SK-N-SH (cell line): ENCODE measurements at regions not wholly inside any gene's neighbourhood (a gene's known extent, or its start where the extent isn't known, plus 50 kb on each side); places are given as distances from the start of the nearest gene placed in this dataset.

Experiments
- CTCF ChIA-PET: fragments of 300-600, 350-600 bp; formaldehyde crosslinking; extraction: SDS; loops from one replicate; lab custom pipeline; 2021; lab: Yijun Ruan, JAX
- POLR2A ChIA-PET: fragments of 350-600 bp; sonication (Branson Sonifier 250); formaldehyde crosslinking; extraction: SDS; loops from one replicate; lab custom pipeline; 2020; ENCODE audit warnings: antibody characterized with exemption, inconsistent platforms; lab: Yijun Ruan, JAX
- DNase-seq: peaks from one replicate; pipeline ENCODE4 v3.0.0; 2012
- H2AFZ ChIP-seq: fragments of 200-600 bp; sonication (generic); 2 replicates; pipeline ENCODE4 v1.8.1; 2016; ENCODE audit warnings: antibody characterized with exemption, mild to moderate bottlenecking, low read depth
- H3F3A ChIP-seq: fragments of 200-600 bp; sonication (generic); replicated peaks from 2 replicates; pipeline ENCODE3; 2016; ENCODE audit warnings: antibody characterized with exemption, mild to moderate bottlenecking; ENCODE audit not compliant: insufficient read depth
- H3K27ac ChIP-seq, 2 experiments: fragments of 200-500 bp in 1 of 2; fragments of 200-600 bp in 1 of 2; sonication (Bioruptor generic) in 1 of 2; sonication (generic), shearing (Covaris generic) in 1 of 2; 2 replicates each; pipeline versions ENCODE4 v1.5.1 to v1.6.1; 2014 to 2016; ENCODE audit warnings: low read depth in 2 of 2, inconsistent platforms in 1 of 2, low read length in 1 of 2, mild to moderate bottlenecking in 1 of 2, mixed read lengths in 1 of 2
- H3K27me3 ChIP-seq: fragments of 200-600 bp; sonication (generic), shearing (Covaris generic); 2 replicates; pipeline ENCODE4 v1.6.1; 2016; ENCODE audit warnings: mixed run types; ENCODE audit not compliant: insufficient read depth
- H3K36me3 ChIP-seq, 2 experiments: fragments of 200-500 bp in 1 of 2; fragments of 200-600 bp in 1 of 2; sonication (Bioruptor generic) in 1 of 2; sonication (generic) in 1 of 2; replicated peaks in 1 of 2; 2 replicates each; pipeline versions ENCODE3 to v1.5.1; 2014 to 2016; ENCODE audit warnings: low read length in 1 of 2, mild to moderate bottlenecking in 1 of 2; ENCODE audit not compliant: insufficient read depth in 2 of 2, control insufficient read depth in 1 of 2
- H3K4me1 ChIP-seq, 2 experiments: fragments of 200-500 bp in 1 of 2; fragments of 200-600 bp in 1 of 2; sonication (Bioruptor generic) in 1 of 2; sonication (generic), shearing (Covaris generic) in 1 of 2; 2 replicates each; pipeline versions ENCODE4 v1.5.1 to v1.6.1; 2014 to 2016; ENCODE audit warnings: low read depth in 1 of 2, low read length in 1 of 2, mixed run types in 1 of 2; ENCODE audit not compliant: insufficient read depth in 2 of 2, control insufficient read depth in 1 of 2
- H3K4me2 ChIP-seq: fragments of 200-600 bp; sonication (generic), shearing (Covaris generic); 2 replicates; pipeline ENCODE4 v1.6.1; 2017; ENCODE audit warnings: mixed run types
- H3K4me3 ChIP-seq, 2 experiments: fragments of 200-500 bp in 1 of 2; fragments of 200-600 bp in 1 of 2; sonication (Bioruptor generic) in 1 of 2; sonication (generic), shearing (Covaris generic) in 1 of 2; 2 replicates each; pipeline versions ENCODE4 v1.5.1 to v1.8.1; 2014 to 2016; ENCODE audit warnings: low read depth in 2 of 2, inconsistent platforms in 1 of 2, low read length in 1 of 2, mild to moderate bottlenecking in 1 of 2, mixed read lengths in 1 of 2, moderate library complexity in 1 of 2
- H3K79me2 ChIP-seq: fragments of 200-600 bp; sonication (generic); 2 replicates; pipeline ENCODE4 v1.8.1; 2017; ENCODE audit warnings: mild to moderate bottlenecking; ENCODE audit not compliant: insufficient read depth
- H3K9ac ChIP-seq: fragments of 200-600 bp; sonication (generic); 2 replicates; pipeline ENCODE4 v1.6.1; 2017; ENCODE audit warnings: mixed run types
- H3K9me2 ChIP-seq: fragments of 200-600 bp; sonication (generic); 2 replicates; pipeline ENCODE4 v1.6.1; 2017; ENCODE audit warnings: mixed run types
- H3K9me3 ChIP-seq: fragments of 200-600 bp; sonication (generic); 2 replicates; pipeline ENCODE4 v1.6.1; 2017; ENCODE audit warnings: mixed run types, mild to moderate bottlenecking, moderate library complexity
- H4K20me1 ChIP-seq: fragments of 200-600 bp; sonication (generic); 2 replicates; pipeline ENCODE4 v1.6.1; 2017; ENCODE audit warnings: mild to moderate bottlenecking, mixed run types; ENCODE audit not compliant: insufficient read depth
- CHD2 ChIP-seq: fragments of 150-350 bp; IDR thresholded peaks from 2 replicates; pipeline ENCODE4 v1.6.1; 2018; ENCODE audit warnings: low read length; ENCODE audit not compliant: partially characterized antibody
- EP300 ChIP-seq, 2 experiments: IDR thresholded peaks; 2 replicates each; pipeline versions ENCODE4 v1.4.0 to v1.6.1; 2012; ENCODE audit warnings: borderline replicate concordance in 1 of 2, low read depth in 1 of 2, low read length in 1 of 2
- FOSL2 ChIP-seq: IDR thresholded peaks from 2 replicates; pipeline ENCODE4 v1.4.0; 2012; ENCODE audit warnings: low read depth, mild to moderate bottlenecking, moderate library complexity, borderline replicate concordance
- GABPA ChIP-seq: IDR thresholded peaks from 2 replicates; pipeline ENCODE4 v1.4.0; 2012; ENCODE audit warnings: low read depth, mild to moderate bottlenecking
- GATA2 ChIP-seq: sonication (generic); formaldehyde crosslinking; IDR thresholded peaks from 2 replicates; pipeline ENCODE4 v1.5.0; 2020; ENCODE audit warnings: mild to moderate bottlenecking, missing genetic modification reagents
- NFIC ChIP-seq: IDR thresholded peaks from 2 replicates; pipeline ENCODE4 v1.4.0; 2012; ENCODE audit warnings: borderline replicate concordance
- NRF1 ChIP-seq: IDR thresholded peaks from 2 replicates; pipeline ENCODE4 v1.6.1; 2012; ENCODE audit warnings: low read depth, mild to moderate bottlenecking, low read length
- RAD21 ChIP-seq: IDR thresholded peaks from 2 replicates; pipeline ENCODE4 v1.6.1; 2012; ENCODE audit warnings: mild to moderate bottlenecking, low read length
- RCOR1 ChIP-seq: fragments of 150-350 bp; IDR thresholded peaks from 2 replicates; pipeline ENCODE4 v1.6.1; 2017; ENCODE audit warnings: antibody characterized with exemption, low read length
- RXRA ChIP-seq: IDR thresholded peaks from 2 replicates; pipeline ENCODE4 v1.4.0; 2012; ENCODE audit warnings: low read depth, mild to moderate bottlenecking, borderline replicate concordance
- SIN3A ChIP-seq: IDR thresholded peaks from 2 replicates; pipeline ENCODE4 v1.6.1; 2012; ENCODE audit warnings: low read depth, mild to moderate bottlenecking, low read length, moderate library complexity, borderline replicate concordance
- TAF1 ChIP-seq: IDR thresholded peaks from 2 replicates; pipeline ENCODE4 v1.6.1; 2012; ENCODE audit warnings: low read depth, mild to moderate bottlenecking, low read length, moderate library complexity, borderline replicate concordance
- TEAD4 ChIP-seq: IDR thresholded peaks from 2 replicates; pipeline ENCODE4 v1.4.0; 2012; ENCODE audit warnings: mild to moderate bottlenecking, borderline replicate concordance; ENCODE audit not compliant: insufficient read depth
- WGBS: methylation state at CpG from one replicate; pipeline ENCODE4 v1.1.6; 2017; ENCODE audit warnings: low lambda C conversion rate; 5-methylcytosine and 5-hydroxymethylcytosine counted together
- TF ChIP-seq, protein P1 (sequence below): IDR thresholded peaks from 2 replicates; pipeline ENCODE4; 2012
- TF ChIP-seq, protein P2 (sequence below): IDR thresholded peaks from 2 replicates; pipeline ENCODE4 v1.4.0; 2012; ENCODE audit warnings: low read depth, borderline replicate concordance
- TF ChIP-seq, protein P3 (sequence below): fragments of 200-600 bp; sonication (generic); IDR thresholded peaks from 2 replicates; pipeline ENCODE4 v1.6.1; 2017; ENCODE audit warnings: antibody characterized with exemption, mild to moderate bottlenecking, moderate library complexity
- TF ChIP-seq, protein P4 (sequence below): IDR thresholded peaks from 2 replicates; pipeline ENCODE4 v1.4.0; 2012; ENCODE audit warnings: low read depth, borderline replicate concordance
- TF ChIP-seq, protein P5 (sequence below): fragments of 150-350 bp; IDR thresholded peaks from 2 replicates; pipeline ENCODE4 v1.6.1; 2016; ENCODE audit warnings: mild to moderate bottlenecking, low read depth, low read length
- TF ChIP-seq, protein P6 (sequence below): IDR thresholded peaks from 2 replicates; pipeline ENCODE4 v1.4.0; 2012; ENCODE audit warnings: low read depth

DNA sequence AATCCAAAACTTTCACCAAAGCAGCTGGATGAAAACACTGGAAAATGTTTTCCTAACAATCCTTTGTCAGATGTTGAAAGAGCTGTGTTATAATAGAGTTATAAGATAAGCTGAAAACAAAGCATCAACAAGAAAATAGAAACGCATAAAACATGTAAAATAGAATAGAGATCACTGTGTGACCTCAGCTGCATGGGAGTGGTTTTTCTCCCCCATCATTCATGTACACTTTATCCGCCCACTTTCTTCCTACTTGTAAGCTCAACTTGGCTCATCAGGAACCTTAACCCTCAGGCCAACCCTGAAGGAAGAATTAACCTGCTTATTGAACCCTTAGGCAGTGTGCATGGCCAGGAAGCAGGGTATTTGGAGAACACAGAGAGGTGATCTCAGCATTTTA is 238.5 kb upstream of the PMFBP1 start:
- DNase-seq: no peak
- ChIA-PET CTCF (interaction anchor here (0.8 to 1.0 kb wide), 3 partner anchors 10 to 1816 kb away, joined by 3 to 5 read pairs (median 3); no protein-coding TSS in a partner anchor), POLR2A (no interaction called here)
- Histone ChIP-seq H3K36me3 (no peaks in the 10 kb centered on the region), H3K4me1 (no peaks in the 10 kb centered on the region), H3K9me2 (no peaks in the 10 kb centered on the region), H3K4me3 (no peak overlapping the region), H2AFZ (no peak overlapping the region), H3K9ac (no peak overlapping the region), H3K79me2 (no peaks in the 10 kb centered on the region), H3K4me2 (no peak overlapping the region), H3K9me3 (peaks cover 11% of the 10 kb centered on the region; the same call in 1 of the 2 replicates), H3F3A (no peaks in the 10 kb centered on the region), H3K27ac (no peak overlapping the region), H4K20me1 (no peaks in the 10 kb centered on the region), H3K27me3 (no peaks in the 10 kb centered on the region)
- 84% methylated on average over 2 of the region's 2 CpGs for WGBS
- TF ChIP-seq GATA2 (CRISPR knock-in tag): no peak
- TF ChIP-seq, protein P1, sequence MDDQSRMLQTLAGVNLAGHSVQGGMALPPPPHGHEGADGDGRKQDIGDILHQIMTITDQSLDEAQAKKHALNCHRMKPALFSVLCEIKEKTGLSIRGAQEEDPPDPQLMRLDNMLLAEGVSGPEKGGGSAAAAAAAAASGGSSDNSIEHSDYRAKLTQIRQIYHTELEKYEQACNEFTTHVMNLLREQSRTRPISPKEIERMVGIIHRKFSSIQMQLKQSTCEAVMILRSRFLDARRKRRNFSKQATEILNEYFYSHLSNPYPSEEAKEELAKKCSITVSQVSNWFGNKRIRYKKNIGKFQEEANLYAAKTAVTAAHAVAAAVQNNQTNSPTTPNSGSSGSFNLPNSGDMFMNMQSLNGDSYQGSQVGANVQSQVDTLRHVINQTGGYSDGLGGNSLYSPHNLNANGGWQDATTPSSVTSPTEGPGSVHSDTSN: no peak
- TF ChIP-seq CHD2: no peak
- no peak for TF ChIP-seq GABPA
- no peak for TF ChIP-seq RXRA
- no peak for TF ChIP-seq NRF1
- TF ChIP-seq NFIC: no peak
- TF ChIP-seq TAF1: no peak
- TF ChIP-seq RAD21: no peak
- no peak for TF ChIP-seq TEAD4
- no peak for TF ChIP-seq EP300 (IDR thresholded peaks at IDR 0.05; ENCODE audit: borderline replicate concordance in 1 of 2, low read depth in 1 of 2, low read length in 1 of 2)
- TF ChIP-seq FOSL2: no peak
- TF ChIP-seq SIN3A: no peak
- TF ChIP-seq, protein P2, sequence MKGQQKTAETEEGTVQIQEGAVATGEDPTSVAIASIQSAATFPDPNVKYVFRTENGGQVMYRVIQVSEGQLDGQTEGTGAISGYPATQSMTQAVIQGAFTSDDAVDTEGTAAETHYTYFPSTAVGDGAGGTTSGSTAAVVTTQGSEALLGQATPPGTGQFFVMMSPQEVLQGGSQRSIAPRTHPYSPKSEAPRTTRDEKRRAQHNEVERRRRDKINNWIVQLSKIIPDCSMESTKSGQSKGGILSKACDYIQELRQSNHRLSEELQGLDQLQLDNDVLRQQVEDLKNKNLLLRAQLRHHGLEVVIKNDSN: no peak
- TF ChIP-seq, protein P3, sequence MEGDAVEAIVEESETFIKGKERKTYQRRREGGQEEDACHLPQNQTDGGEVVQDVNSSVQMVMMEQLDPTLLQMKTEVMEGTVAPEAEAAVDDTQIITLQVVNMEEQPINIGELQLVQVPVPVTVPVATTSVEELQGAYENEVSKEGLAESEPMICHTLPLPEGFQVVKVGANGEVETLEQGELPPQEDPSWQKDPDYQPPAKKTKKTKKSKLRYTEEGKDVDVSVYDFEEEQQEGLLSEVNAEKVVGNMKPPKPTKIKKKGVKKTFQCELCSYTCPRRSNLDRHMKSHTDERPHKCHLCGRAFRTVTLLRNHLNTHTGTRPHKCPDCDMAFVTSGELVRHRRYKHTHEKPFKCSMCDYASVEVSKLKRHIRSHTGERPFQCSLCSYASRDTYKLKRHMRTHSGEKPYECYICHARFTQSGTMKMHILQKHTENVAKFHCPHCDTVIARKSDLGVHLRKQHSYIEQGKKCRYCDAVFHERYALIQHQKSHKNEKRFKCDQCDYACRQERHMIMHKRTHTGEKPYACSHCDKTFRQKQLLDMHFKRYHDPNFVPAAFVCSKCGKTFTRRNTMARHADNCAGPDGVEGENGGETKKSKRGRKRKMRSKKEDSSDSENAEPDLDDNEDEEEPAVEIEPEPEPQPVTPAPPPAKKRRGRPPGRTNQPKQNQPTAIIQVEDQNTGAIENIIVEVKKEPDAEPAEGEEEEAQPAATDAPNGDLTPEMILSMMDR: no peak
- TF ChIP-seq, protein P4, sequence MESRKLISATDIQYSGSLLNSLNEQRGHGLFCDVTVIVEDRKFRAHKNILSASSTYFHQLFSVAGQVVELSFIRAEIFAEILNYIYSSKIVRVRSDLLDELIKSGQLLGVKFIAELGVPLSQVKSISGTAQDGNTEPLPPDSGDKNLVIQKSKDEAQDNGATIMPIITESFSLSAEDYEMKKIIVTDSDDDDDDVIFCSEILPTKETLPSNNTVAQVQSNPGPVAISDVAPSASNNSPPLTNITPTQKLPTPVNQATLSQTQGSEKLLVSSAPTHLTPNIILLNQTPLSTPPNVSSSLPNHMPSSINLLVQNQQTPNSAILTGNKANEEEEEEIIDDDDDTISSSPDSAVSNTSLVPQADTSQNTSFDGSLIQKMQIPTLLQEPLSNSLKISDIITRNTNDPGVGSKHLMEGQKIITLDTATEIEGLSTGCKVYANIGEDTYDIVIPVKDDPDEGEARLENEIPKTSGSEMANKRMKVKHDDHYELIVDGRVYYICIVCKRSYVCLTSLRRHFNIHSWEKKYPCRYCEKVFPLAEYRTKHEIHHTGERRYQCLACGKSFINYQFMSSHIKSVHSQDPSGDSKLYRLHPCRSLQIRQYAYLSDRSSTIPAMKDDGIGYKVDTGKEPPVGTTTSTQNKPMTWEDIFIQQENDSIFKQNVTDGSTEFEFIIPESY: no peak
- TF ChIP-seq, protein P5, sequence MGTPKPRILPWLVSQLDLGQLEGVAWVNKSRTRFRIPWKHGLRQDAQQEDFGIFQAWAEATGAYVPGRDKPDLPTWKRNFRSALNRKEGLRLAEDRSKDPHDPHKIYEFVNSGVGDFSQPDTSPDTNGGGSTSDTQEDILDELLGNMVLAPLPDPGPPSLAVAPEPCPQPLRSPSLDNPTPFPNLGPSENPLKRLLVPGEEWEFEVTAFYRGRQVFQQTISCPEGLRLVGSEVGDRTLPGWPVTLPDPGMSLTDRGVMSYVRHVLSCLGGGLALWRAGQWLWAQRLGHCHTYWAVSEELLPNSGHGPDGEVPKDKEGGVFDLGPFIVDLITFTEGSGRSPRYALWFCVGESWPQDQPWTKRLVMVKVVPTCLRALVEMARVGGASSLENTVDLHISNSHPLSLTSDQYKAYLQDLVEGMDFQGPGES: no peak
- TF ChIP-seq, protein P6, sequence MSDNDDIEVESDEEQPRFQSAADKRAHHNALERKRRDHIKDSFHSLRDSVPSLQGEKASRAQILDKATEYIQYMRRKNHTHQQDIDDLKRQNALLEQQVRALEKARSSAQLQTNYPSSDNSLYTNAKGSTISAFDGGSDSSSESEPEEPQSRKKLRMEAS: no peak
- TF ChIP-seq RCOR1: no peak
